Activated naive CD4-positive, alpha-beta T cell treated with anti-CD3 and anti-CD28 coated beads, Interleukin-2, amount 50 U/mL, for 24 hours (primary cell): ENCODE measurements at regions not wholly inside any gene's neighbourhood (a gene's known extent, or its start where the extent isn't known, plus 50 kb on each side); places are given as distances from the start of the nearest gene placed in this dataset.

Experiments
- H3K27ac Mint-ChIP-seq: one replicate; pipeline ENCODE4 v1.8.0; 2021; ENCODE audit warnings: mild to moderate bottlenecking, mixed read lengths
- H3K27me3 Mint-ChIP-seq: one replicate; pipeline ENCODE4 v1.8.0; 2021; ENCODE audit warnings: mixed read lengths
- H3K36me3 Mint-ChIP-seq: one replicate; pipeline ENCODE4 v1.8.0; 2021; ENCODE audit warnings: mixed read lengths
- H3K4me1 Mint-ChIP-seq: one replicate; pipeline ENCODE4 v1.8.0; 2021; ENCODE audit warnings: mixed read lengths
- H3K4me3 Mint-ChIP-seq: one replicate; pipeline ENCODE4 v1.8.0; 2021; ENCODE audit warnings: mild to moderate bottlenecking, mixed read lengths
- H3K9me3 Mint-ChIP-seq: one replicate; pipeline ENCODE4 v1.8.0; 2021; ENCODE audit warnings: mixed read lengths

DNA sequence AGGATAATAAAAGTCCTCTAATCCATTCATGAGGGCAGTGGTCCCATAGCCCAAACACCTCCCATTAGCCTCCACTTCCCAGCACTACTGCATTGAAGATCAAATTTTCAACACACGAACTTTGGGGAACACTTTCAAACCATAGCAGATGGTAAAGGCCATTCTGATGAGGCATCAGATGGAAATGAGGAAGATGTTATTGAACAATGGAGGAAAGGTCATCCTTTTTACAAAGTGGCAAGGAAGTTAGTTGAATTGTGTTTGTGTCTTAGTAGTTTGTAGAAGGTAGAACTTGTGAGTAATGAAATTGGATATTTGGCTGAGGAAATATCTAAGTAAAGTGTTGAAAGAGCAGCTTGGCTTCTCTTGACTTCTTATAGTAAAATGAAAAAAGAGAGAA lies 93.3 kb upstream of the NLRP1 start:
- Mint-ChIP-seq H3K27me3 (peaks cover 27% of the 10 kb centered on the region), H3K27ac (no peak overlapping the region), H3K4me1 (no peaks in the 10 kb centered on the region), H3K36me3 (no peaks in the 10 kb centered on the region), H3K9me3 (peaks cover 4% of the 10 kb centered on the region), H3K4me3 (no peak overlapping the region)

DNA sequence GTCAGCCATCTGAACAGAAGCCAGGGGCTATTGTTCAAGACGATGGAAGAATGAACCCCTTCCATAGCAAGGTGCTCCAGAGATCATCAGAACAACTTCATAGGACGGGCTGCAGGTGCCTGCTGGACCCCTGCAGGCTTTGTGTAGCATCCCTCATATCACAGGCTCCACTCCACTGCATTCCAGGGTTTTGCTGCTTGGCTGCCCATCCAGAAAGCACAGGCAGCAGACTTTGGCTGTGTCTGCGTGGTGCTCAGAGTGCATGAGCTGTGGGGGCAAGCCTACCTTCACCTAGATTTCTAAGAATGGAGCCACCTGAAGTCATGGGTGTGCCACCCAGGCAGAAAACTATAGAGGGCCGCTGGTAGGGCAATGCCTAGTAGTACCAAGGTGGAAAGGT lies 93.9 kb upstream of the NLRP1 start:
- no peak overlapping the region for H3K4me3 Mint-ChIP-seq
- peaks cover 4% of the 10 kb centered on the region for H3K9me3 Mint-ChIP-seq
- no peaks in the 10 kb centered on the region for H3K4me1 Mint-ChIP-seq
- no peaks in the 10 kb centered on the region for H3K36me3 Mint-ChIP-seq
- peaks cover 24% of the 10 kb centered on the region for H3K27me3 Mint-ChIP-seq
- no peak overlapping the region for H3K27ac Mint-ChIP-seq

DNA sequence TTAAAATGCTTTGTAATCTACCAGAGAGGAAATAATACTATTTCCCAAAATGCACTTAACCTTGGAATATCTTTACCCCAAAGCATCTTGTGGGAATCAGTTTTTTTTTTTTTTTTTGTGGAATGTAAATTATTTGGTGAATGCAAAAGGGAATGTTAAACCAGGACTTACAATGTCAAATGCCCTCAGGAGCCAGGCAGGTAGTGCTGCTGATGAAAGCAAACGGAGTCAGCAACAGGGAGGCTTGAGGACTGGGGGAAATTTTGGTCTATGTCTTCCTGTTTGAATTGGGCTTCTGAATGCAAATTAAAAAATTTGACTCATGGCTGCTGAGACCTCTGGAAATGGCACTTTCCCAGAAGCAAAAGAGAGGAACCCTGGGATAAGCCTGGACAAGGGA lies 96.5 kb upstream of the NLRP1 start:
- H3K4me3 Mint-ChIP-seq: no peak overlapping the region
- no peaks in the 10 kb centered on the region for H3K4me1 Mint-ChIP-seq
- H3K9me3 Mint-ChIP-seq: no peaks in the 10 kb centered on the region
- H3K27ac Mint-ChIP-seq: no peak overlapping the region
- H3K27me3 Mint-ChIP-seq: peaks cover 21% of the 10 kb centered on the region
- no peaks in the 10 kb centered on the region for H3K36me3 Mint-ChIP-seq

DNA sequence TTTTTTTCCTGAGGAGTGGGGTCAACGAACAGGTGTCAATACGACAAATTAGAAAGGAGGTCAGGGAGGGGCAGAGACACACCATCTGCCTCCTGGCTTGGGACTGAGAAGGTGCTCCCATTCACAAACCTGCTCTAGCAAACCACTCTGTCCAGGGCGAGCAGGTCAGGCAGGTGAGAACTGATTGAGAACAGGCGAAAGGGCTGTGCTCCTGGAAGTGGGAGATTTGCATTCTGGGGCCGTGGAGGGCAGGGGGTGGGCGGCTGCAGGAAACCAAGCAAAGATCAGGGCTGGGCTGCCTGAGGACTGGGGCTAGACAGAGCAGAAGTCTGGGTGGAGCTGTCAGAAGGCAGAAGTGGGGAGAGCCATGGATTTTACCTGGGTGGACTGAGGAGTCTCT lies 98.9 kb upstream of the NLRP1 start:
- no peaks in the 10 kb centered on the region for H3K36me3 Mint-ChIP-seq
- H3K27ac Mint-ChIP-seq: no peak overlapping the region

GRCh38 chr17:5686074-5686635 lies 101.8 kb upstream of the NLRP1 start:
- Mint-ChIP-seq H3K9me3 (no peaks in the 10 kb centered on the region), H3K4me3 (no peak overlapping the region), H3K27me3 (peaks cover 13% of the 10 kb centered on the region), H3K36me3 (no peaks in the 10 kb centered on the region), H3K27ac (no peak overlapping the region), H3K4me1 (no peaks in the 10 kb centered on the region)

More for the DNA sequence above, 98.9 kb upstream of the NLRP1 start:
- Mint-ChIP-seq H3K4me3 (no peak overlapping the region), H3K27me3 (peaks cover 21% of the 10 kb centered on the region), H3K9me3 (no peaks in the 10 kb centered on the region), H3K4me1 (no peaks in the 10 kb centered on the region)

DNA sequence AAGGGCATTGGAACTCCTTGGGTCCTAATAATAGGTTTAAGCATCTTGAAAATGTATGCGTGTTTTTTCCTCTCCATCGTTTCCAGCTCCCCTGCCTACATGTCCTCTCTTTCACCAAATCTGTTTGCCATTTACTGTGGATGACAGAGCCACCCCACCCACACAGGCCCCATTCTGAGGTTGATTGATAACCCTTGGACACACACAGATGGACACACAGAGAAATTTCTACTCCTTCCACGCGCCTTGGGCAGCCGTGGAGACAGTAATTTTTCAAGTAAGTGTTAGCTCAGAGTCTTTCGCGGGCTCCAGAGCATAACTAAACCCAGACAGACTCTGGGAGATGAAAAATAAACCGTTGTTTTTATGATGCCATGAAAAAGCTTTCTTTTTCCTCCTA lies 103.3 kb upstream of the NLRP1 start:
- Mint-ChIP-seq H3K27me3 (peaks cover 3% of the 10 kb centered on the region), H3K9me3 (no peaks in the 10 kb centered on the region), H3K36me3 (no peaks in the 10 kb centered on the region), H3K4me1 (no peaks in the 10 kb centered on the region), H3K4me3 (no peak overlapping the region), H3K27ac (no peak overlapping the region)

DNA sequence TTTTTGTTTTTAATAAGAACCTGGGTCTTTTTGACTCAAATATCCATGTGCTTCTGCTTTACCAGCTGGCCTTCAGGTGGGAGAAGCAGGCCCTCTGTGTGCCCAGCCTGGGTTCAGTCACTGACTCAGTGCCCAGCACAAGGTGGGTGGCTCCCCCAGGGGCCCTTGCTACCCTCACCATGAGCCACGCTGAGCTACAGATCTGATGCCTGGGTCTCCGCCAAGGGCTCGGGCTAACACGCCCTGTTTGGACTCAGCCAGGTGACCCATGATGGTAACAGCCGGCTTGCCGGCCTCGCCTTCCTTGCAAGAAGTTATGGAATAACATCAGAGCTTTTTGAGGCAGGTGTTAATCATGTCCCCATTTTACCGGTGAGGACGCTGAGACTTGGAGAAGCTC lies 109.5 kb upstream of the NLRP1 start:
- Mint-ChIP-seq H3K27me3 (peaks cover 2% of the 10 kb centered on the region), H3K4me1 (no peaks in the 10 kb centered on the region), H3K27ac (no peak overlapping the region), H3K4me3 (no peak overlapping the region), H3K9me3 (no peaks in the 10 kb centered on the region), H3K36me3 (no peaks in the 10 kb centered on the region)

DNA sequence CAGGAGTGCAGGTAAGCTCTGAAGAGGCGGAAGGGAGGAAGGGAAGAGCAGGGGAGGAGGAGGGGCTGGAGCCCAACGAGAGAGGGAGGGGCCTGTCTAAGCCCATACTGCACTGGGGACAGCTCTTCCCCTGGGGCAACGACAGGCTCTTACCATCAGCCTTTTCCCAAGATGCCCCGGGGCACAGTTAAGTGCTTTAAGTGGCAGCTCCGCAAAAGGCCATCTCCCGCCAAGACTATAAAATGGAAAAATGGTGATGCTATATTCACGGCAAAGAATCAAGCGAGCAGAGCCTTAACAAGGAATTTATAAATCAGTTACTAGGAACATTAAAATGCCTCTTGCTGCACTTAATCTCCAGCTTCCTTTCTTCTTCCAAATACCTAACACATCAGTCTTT lies 110.2 kb upstream of the NLRP1 start:
- Mint-ChIP-seq H3K36me3 (no peaks in the 10 kb centered on the region), H3K4me3 (no peak overlapping the region), H3K27ac (no peak overlapping the region), H3K9me3 (no peaks in the 10 kb centered on the region), H3K4me1 (no peaks in the 10 kb centered on the region), H3K27me3 (peaks cover 5% of the 10 kb centered on the region)

GRCh38 chr17:5695480-5695879 lies 111.2 kb upstream of the NLRP1 start:
- Mint-ChIP-seq H3K27ac (no peak overlapping the region), H3K36me3 (no peaks in the 10 kb centered on the region), H3K9me3 (no peaks in the 10 kb centered on the region), H3K4me1 (no peaks in the 10 kb centered on the region), H3K4me3 (no peak overlapping the region), H3K27me3 (peaks cover 6% of the 10 kb centered on the region)

DNA sequence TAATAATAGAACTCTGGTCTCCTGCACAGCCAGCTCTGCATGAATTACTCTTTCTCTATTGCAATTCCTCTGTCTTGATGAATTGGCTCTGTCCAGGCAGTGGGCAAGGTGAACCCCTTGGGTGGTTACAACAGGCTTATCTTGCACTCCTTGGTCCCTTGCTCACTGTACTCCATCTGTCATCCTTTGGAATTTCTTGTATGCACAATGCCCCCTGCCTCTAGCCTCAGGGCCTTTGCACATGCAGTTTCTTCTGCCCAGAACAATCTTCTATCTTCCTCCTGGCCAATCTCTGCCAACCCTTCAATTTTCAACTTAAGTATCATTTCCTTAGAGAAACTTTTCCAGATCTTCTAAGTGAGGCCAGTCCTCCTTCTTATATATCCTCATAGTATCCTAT lies 114.7 kb upstream of the NLRP1 start:
- Mint-ChIP-seq H3K27me3 (peaks cover 15% of the 10 kb centered on the region), H3K9me3 (no peaks in the 10 kb centered on the region), H3K4me3 (no peak overlapping the region), H3K27ac (no peak overlapping the region), H3K36me3 (no peaks in the 10 kb centered on the region), H3K4me1 (no peaks in the 10 kb centered on the region)

- Mint-ChIP-seq H3K27ac (no peak overlapping the region), H3K36me3 (no peaks in the 10 kb centered on the region), H3K27me3 (peaks cover 15% of the 10 kb centered on the region), H3K4me1 (no peaks in the 10 kb centered on the region), H3K9me3 (no peaks in the 10 kb centered on the region), H3K4me3 (no peak overlapping the region)
Observed at GRCh38 chr17:5699814-5700213, 115.5 kb upstream of the NLRP1 start.

- H3K4me1 Mint-ChIP-seq: no peaks in the 10 kb centered on the region
- peaks cover 15% of the 10 kb centered on the region for H3K27me3 Mint-ChIP-seq
- H3K4me3 Mint-ChIP-seq: no peak overlapping the region
- H3K9me3 Mint-ChIP-seq: no peaks in the 10 kb centered on the region
- H3K36me3 Mint-ChIP-seq: no peaks in the 10 kb centered on the region
- H3K27ac Mint-ChIP-seq: no peak overlapping the region
Observed at GRCh38 chr17:5700745-5701144, 116.4 kb upstream of the NLRP1 start.

DNA sequence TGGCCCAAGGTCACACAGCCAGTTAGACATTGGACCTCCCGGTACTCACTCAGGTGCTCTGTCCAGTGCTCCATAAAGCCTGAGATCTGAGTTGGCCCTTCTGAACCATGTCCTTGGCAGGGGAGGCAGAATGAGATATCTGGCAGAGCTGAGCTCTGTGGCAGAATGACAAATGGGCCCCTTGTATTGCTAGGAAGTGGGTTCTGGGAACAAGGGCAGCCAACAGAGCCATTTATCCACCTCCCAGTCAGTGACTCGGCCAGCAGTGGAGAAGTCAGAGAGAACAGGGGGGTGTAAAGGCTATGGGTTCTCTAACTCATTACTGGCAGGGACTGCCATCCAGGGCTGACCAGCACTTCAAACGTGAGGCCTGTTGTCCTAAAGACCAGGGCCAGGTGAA lies 117.1 kb upstream of the NLRP1 start:
- no peak overlapping the region for H3K4me3 Mint-ChIP-seq
- peaks cover 15% of the 10 kb centered on the region for H3K27me3 Mint-ChIP-seq
- H3K9me3 Mint-ChIP-seq: no peaks in the 10 kb centered on the region
- H3K4me1 Mint-ChIP-seq: no peaks in the 10 kb centered on the region
- no peak overlapping the region for H3K27ac Mint-ChIP-seq
- no peaks in the 10 kb centered on the region for H3K36me3 Mint-ChIP-seq

GRCh38 chr17:5702951-5703510 lies 118.7 kb upstream of the NLRP1 start:
- Mint-ChIP-seq H3K4me3 (no peak overlapping the region), H3K36me3 (no peaks in the 10 kb centered on the region), H3K27me3 (peaks cover 18% of the 10 kb centered on the region), H3K27ac (no peak overlapping the region), H3K4me1 (no peaks in the 10 kb centered on the region), H3K9me3 (no peaks in the 10 kb centered on the region)

DNA sequence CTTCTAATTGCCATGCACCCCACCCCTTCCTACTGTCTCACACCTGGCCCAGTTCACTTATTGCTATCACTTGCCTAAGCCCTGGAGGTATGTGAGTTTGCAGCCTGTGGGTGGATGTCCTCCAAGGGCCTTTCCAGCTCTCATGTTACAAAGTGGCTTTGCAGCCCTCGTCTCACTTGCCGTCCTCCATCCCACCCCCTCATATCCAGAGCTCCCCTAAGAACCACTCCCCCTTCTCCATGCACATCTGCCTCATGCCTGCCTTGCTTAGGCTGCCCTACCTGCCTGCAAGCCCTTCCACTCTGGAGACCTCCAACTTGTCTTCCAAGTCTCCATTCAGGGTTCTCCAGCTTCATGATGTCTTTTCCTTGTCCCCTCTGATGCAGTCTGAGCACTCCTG lies 119.4 kb upstream of the NLRP1 start:
- H3K27ac Mint-ChIP-seq: no peak overlapping the region
- H3K36me3 Mint-ChIP-seq: no peaks in the 10 kb centered on the region
- no peak overlapping the region for H3K4me3 Mint-ChIP-seq
- no peaks in the 10 kb centered on the region for H3K4me1 Mint-ChIP-seq
- peaks cover 17% of the 10 kb centered on the region for H3K27me3 Mint-ChIP-seq
- H3K9me3 Mint-ChIP-seq: no peaks in the 10 kb centered on the region

- H3K27me3 Mint-ChIP-seq: peaks cover 13% of the 10 kb centered on the region
- no peaks in the 10 kb centered on the region for H3K9me3 Mint-ChIP-seq
- H3K36me3 Mint-ChIP-seq: no peaks in the 10 kb centered on the region
- no peak overlapping the region for H3K4me3 Mint-ChIP-seq
- no peaks in the 10 kb centered on the region for H3K4me1 Mint-ChIP-seq
- no peak overlapping the region for H3K27ac Mint-ChIP-seq
Observed at GRCh38 chr17:5705081-5705875, 121.0 kb upstream of the NLRP1 start.
